K562 (cell line): ENCODE measurements at regions not wholly inside any gene's neighbourhood (a gene's known extent, or its start where the extent isn't known, plus 50 kb on each side); places are given as distances from the start of the nearest gene placed in this dataset.

Experiments
- ATAC-seq: fragments of 200-7000 bp; cut with Tn5 transposase; 3 replicates; pipeline ENCODE4 v1.9.1; 2020; ENCODE audit warnings: moderate library complexity
- BruUV-seq: library from RNA; stranded (reverse); fragments of 400-500 nt; replicated peaks from 2 replicates; lab custom pipeline; 2021; lab: Mats Ljungman, UMichigan
- CTCF ChIA-PET: fragments of 300-600 bp; formaldehyde crosslinking; extraction: SDS; loops from one replicate; lab custom pipeline; 2021; ENCODE audit warnings: low intra/inter-chr PET ratio; lab: Yijun Ruan, JAX
- POLR2A ChIA-PET: fragments of 300-600, 350-650 bp; sonication (Branson Sonifier 250); formaldehyde crosslinking; extraction: SDS; loops from one replicate; lab custom pipeline; 2021; ENCODE audit warnings: antibody characterized with exemption, inconsistent platforms; lab: Yijun Ruan, JAX
- DNase-seq, 4 experiments: peaks; one replicate each; pipeline versions ENCODE4 v3.0.0 to v3.0.0-alpha.2; 2011 to 2018; ENCODE audit warnings: low spot score in 3 of 4, mixed read lengths in 3 of 4; ENCODE audit errors: extremely low read depth in 1 of 4
- FAIRE-seq: peaks from 2 replicates; lab custom pipeline; 2011; peaks lifted over from hg19 to GRCh38; lab: Jason Lieb, UNC
- H2AFZ ChIP-seq: 2 replicates; pipeline ENCODE4 v1.6.0; 2011; ENCODE audit warnings: low read depth, low read length, control low read depth, inconsistent platforms
- H3K27ac ChIP-seq: fragments of 200-600 bp; 3 replicates; pipeline ENCODE4 v1.8.0; 2011; ENCODE audit warnings: low read depth, mild to moderate bottlenecking, control low read depth, inconsistent platforms, low read length, moderate library complexity, mixed read lengths; ENCODE audit errors: extremely low read depth
- H3K27me3 ChIP-seq, 2 experiments: fragments of 300-600 bp in 1 of 2; 2 replicates in 1 of 2; 3 replicates in 1 of 2; pipeline versions ENCODE4 v1.6.0 to v1.8.0; 2011; ENCODE audit warnings: inconsistent platforms in 2 of 2, low read length in 2 of 2, mild to moderate bottlenecking in 1 of 2, mixed read lengths in 1 of 2, moderate library complexity in 1 of 2; ENCODE audit not compliant: control insufficient read depth in 2 of 2, insufficient read depth in 2 of 2
- H3K36me3 ChIP-seq: fragments of 300-600 bp; 3 replicates; pipeline ENCODE4 v1.8.0; 2011; ENCODE audit warnings: mild to moderate bottlenecking, low read length, inconsistent platforms; ENCODE audit not compliant: control insufficient read depth, insufficient read depth
- H3K4me1 ChIP-seq, 2 experiments: fragments of 200-600 bp in 1 of 2; replicated peaks in 1 of 2; 2 replicates in 1 of 2; 3 replicates in 1 of 2; pipeline versions ENCODE4 v1.5.1 to v1.8.0; 2011; ENCODE audit warnings: inconsistent platforms in 2 of 2, low read length in 2 of 2, mild to moderate bottlenecking in 1 of 2, mixed read lengths in 1 of 2, moderate library complexity in 1 of 2; ENCODE audit not compliant: control insufficient read depth in 2 of 2, insufficient read depth in 2 of 2
- H3K4me2 ChIP-seq: 2 replicates; pipeline ENCODE4 v1.6.1; 2011; ENCODE audit warnings: low read length, control low read depth, inconsistent platforms, mixed read lengths; ENCODE audit not compliant: insufficient read depth
- H3K4me3 ChIP-seq: fragments of 200-600 bp; sonication (generic), shearing (Covaris generic); 2 replicates; pipeline ENCODE4 v1.5.1; 2016; ENCODE audit warnings: control low read depth, inconsistent platforms
- H3K79me2 ChIP-seq: fragments of 200-600 bp; 3 replicates; pipeline ENCODE4 v1.8.0; 2011; ENCODE audit warnings: low read length, inconsistent platforms; ENCODE audit not compliant: control insufficient read depth, insufficient read depth
- H3K9ac ChIP-seq, 2 experiments: 2 replicates each; pipeline versions ENCODE4 v1.6.0 to v1.6.1; 2011; ENCODE audit warnings: low read depth in 2 of 2, low read length in 2 of 2, control low read depth in 1 of 2, inconsistent platforms in 1 of 2, mild to moderate bottlenecking in 1 of 2, mixed read lengths in 1 of 2; ENCODE audit not compliant: insufficient read depth in 1 of 2
- H3K9me1 ChIP-seq: one replicate; pipeline ENCODE4 v1.6.0; 2011; ENCODE audit warnings: inconsistent platforms, mild to moderate bottlenecking, low read length, moderate library complexity; ENCODE audit not compliant: control insufficient read depth, insufficient read depth
- H3K9me3 ChIP-seq: replicated peaks from 2 replicates; pipeline ENCODE4 v1.5.1; 2011; ENCODE audit warnings: low read depth, low read length, inconsistent platforms; ENCODE audit not compliant: control insufficient read depth, insufficient read depth
- H4K20me1 ChIP-seq: replicated peaks from 2 replicates; pipeline ENCODE4 v1.6.1; 2011; ENCODE audit warnings: low read length, inconsistent platforms, mixed read lengths; ENCODE audit not compliant: control insufficient read depth, insufficient read depth
- ATF7 ChIP-seq: fragments of 450-650 bp; IDR thresholded peaks from 2 replicates; pipeline ENCODE4 v1.7.1; 2014; ENCODE audit warnings: mild to moderate bottlenecking, moderate library complexity
- C11orf30 ChIP-seq: fragments of 450-650 bp; IDR thresholded peaks from 2 replicates; pipeline ENCODE4 v1.6.1; 2016; ENCODE audit warnings: low read depth, mild to moderate bottlenecking
- ILK ChIP-seq: fragments of 450-650 bp; IDR thresholded peaks from 2 replicates; pipeline ENCODE4 v1.6.1; 2016; ENCODE audit warnings: missing genetic modification characterization, low read depth, mild to moderate bottlenecking, missing compliant biosample characterization, moderate library complexity, borderline replicate concordance
- KLF10 ChIP-seq: fragments of 250-450 bp; sonication (Bioruptor Pico); IDR thresholded peaks from 2 replicates; pipeline ENCODE4 v1.6.1; 2021; ENCODE audit warnings: matching md5 sums
- L3MBTL2 ChIP-seq: fragments of 450-650 bp; IDR thresholded peaks from 2 replicates; pipeline ENCODE4 v1.6.1; 2016; ENCODE audit warnings: mild to moderate bottlenecking, moderate library complexity
- MAFK ChIP-seq: IDR thresholded peaks from 2 replicates; pipeline ENCODE4 v1.6.1; 2011; ENCODE audit warnings: low read length, improper control_type of control experiment
- MLLT1 ChIP-seq, 2 experiments: fragments of 450-650 bp; IDR thresholded peaks; 2 replicates each; pipeline ENCODE4 v1.6.1; 2016
- NELFE ChIP-seq: IDR thresholded peaks from 2 replicates; pipeline ENCODE4 v1.6.1; 2011; ENCODE audit warnings: mild to moderate bottlenecking; ENCODE audit not compliant: insufficient read depth, insufficient read length
- PHF20 ChIP-seq: fragments of 450-650 bp; IDR thresholded peaks from 2 replicates; pipeline ENCODE4 v1.6.1; 2018; ENCODE audit not compliant: partially characterized antibody
- SNAPC5 ChIP-seq: fragments of 250-450 bp; sonication (Bioruptor Pico); IDR thresholded peaks from 2 replicates; pipeline ENCODE4 v1.8.0; 2021; ENCODE audit warnings: moderate library complexity, mild to moderate bottlenecking, inconsistent platforms
- USF1 ChIP-seq: sonication (generic); formaldehyde crosslinking; IDR thresholded peaks from 2 replicates; pipeline ENCODE4 v1.9.0; 2022; ENCODE audit warnings: mild to moderate bottlenecking, missing genetic modification reagents
- ZNF134 ChIP-seq: fragments of 250-450 bp; sonication (Bioruptor Pico); conservative IDR thresholded peaks from 2 replicates; pipeline ENCODE4 v1.4.0; 2020
- ZNF316 ChIP-seq: fragments of 450-650 bp; IDR thresholded peaks from 2 replicates; pipeline ENCODE4 v1.6.1; 2016
- ZNF511 ChIP-seq: sonication (generic); formaldehyde crosslinking; IDR thresholded peaks from 2 replicates; pipeline ENCODE4 v1.8.0; 2022; ENCODE audit warnings: mild to moderate bottlenecking, missing genetic modification reagents
- ZNF740 ChIP-seq, 3 experiments: fragments of 200-800 bp in 1 of 3; sonication (Bioruptor generic) in 1 of 3; sonication (generic) in 1 of 3; formaldehyde crosslinking in 1 of 3; IDR thresholded peaks; 2 replicates each; pipeline versions ENCODE4 v1.6.1 to v1.8.0; 2016 to 2022; ENCODE audit warnings: mild to moderate bottlenecking in 2 of 3, missing compliant biosample characterization in 2 of 3, missing genetic modification characterization in 2 of 3, missing genetic modification reagents in 1 of 3
- ZSCAN29 ChIP-seq: fragments of 450-650 bp; IDR thresholded peaks from 2 replicates; pipeline ENCODE4 v1.6.1; 2017
- in situ Hi-C: fragments of 300-500 bp; cut with MboI; formaldehyde crosslinking; loops from 4 replicates; pipeline ENCODE4 v1.15.0; 2018; ENCODE audit warnings: inconsistent platforms, mixed read lengths
- intact Hi-C: fragments of 100-400 bp; cut with micrococcal nuclease; formaldehyde crosslinking; loops from 2 replicates; pipeline ENCODE4 v1.14.2; 2022

GRCh38 chr12:46435029-46435428 is 62.5 kb upstream of the SLC38A2 start:
- peaks cover 11 to 33% of the 10 kb centered on the region in 2 experiments for H3K4me1 ChIP-seq
- FAIRE-seq: no peak
- intact Hi-C loops: no loop called here
- CTCF ChIA-PET: no interaction called here
- H3K9me1 ChIP-seq: no peaks in the 10 kb centered on the region
- no peaks in the 10 kb centered on the region for H3K27me3 ChIP-seq
- H3K4me3 ChIP-seq: no peak overlapping the region
- H3K4me2 ChIP-seq: no peak overlapping the region
- POLR2A ChIA-PET: no interaction called here
- no peaks in the 10 kb centered on the region for H3K79me2 ChIP-seq
- no peak overlapping the region for H3K9ac ChIP-seq
- H3K27ac ChIP-seq: no peak overlapping the region
- ATAC-seq: no peak
- no peak overlapping the region for H2AFZ ChIP-seq
- no TSS peak for BruUV-seq
- H4K20me1 ChIP-seq: no peaks in the 10 kb centered on the region
- H3K9me3 ChIP-seq: no peaks in the 10 kb centered on the region
- in situ Hi-C loops: no loop called here
- DNase-seq: no peak
- H3K36me3 ChIP-seq: no peaks in the 10 kb centered on the region
- peak; percentile 35; the same call in 1 of the 2 replicates for TF ChIP-seq C11orf30
- TF ChIP-seq ZSCAN29: no peak
- no peak for TF ChIP-seq PHF20
- TF ChIP-seq ATF7: no peak
- no peak for TF ChIP-seq ZNF740 (CRISPR knock-in tag; IDR thresholded peaks at IDR 0.05)
- no peak for TF ChIP-seq ZNF740 (tag; IDR thresholded peaks at IDR 0.05)
- no peak for TF ChIP-seq NELFE
- no peak for TF ChIP-seq USF1 (CRISPR knock-in tag)
- TF ChIP-seq MLLT1 (IDR thresholded peaks at IDR 0.05): no peak
- TF ChIP-seq ZNF134 (CRISPR knock-in tag): no peak
- TF ChIP-seq L3MBTL2: no peak
- TF ChIP-seq SNAPC5 (CRISPR knock-in tag): no peak
- no peak for TF ChIP-seq ILK (tag)
- TF ChIP-seq ZNF316: peak; percentile 57
- TF ChIP-seq KLF10 (CRISPR knock-in tag): no peak
- TF ChIP-seq ZNF511 (CRISPR knock-in tag): no peak
- TF ChIP-seq MAFK: no peak
